ENCODE measurements at regions not wholly inside any gene's neighbourhood (a gene's known extent, or its start where the extent isn't known, plus 50 kb on each side); places are given as distances from the start of the nearest gene placed in this dataset.
"Not testable (repeated sequence)": the region's sequence is repeated elsewhere in the genome, so short reads cannot be mapped to it uniquely, and the experiment has no call there.

- DNase-seq, result no peak
- TF ChIP-seq POLR2A (IDR thresholded peaks at IDR 0.05), result no peak
- no peak for TF ChIP-seq CTCF (IDR thresholded peaks at IDR 0.05)
- TF ChIP-seq EP300 (IDR thresholded peaks at IDR 0.05), result no peak
- Histone ChIP-seq H3K9me3 (no peaks in the 10 kb centered on the region), H3K4me3 (no peak overlapping the region), H3K27ac (no peak overlapping the region), H3K36me3 (no peaks in the 10 kb centered on the region), H3K4me1 (ENCODE audit: insufficient read depth) (no peaks in the 10 kb centered on the region), H3K27me3 (no peaks in the 10 kb centered on the region)
- WGBS, 3 donors, result 86 to 92% (median 88%) methylated on average over 10 of the region's 10 CpGs
- intact Hi-C loops (cut with DNase I), result no loop called here
Measured at GRCh38 chr6:168189200-168190013, 110.4 kb upstream of the FRMD1 start.

- no peaks in the 10 kb centered on the region for H3K9me3 ChIP-seq
- no peaks in the 10 kb centered on the region for H3K36me3 ChIP-seq
- no peak overlapping the region for H3K27ac ChIP-seq
- intact Hi-C loops (cut with DNase I), result no loop called here
- no peaks in the 10 kb centered on the region for H3K27me3 ChIP-seq
- H3K4me1 ChIP-seq (ENCODE audit: insufficient read depth), result no peaks in the 10 kb centered on the region
- DNase-seq, result no peak
- no peak for TF ChIP-seq CTCF (IDR thresholded peaks at IDR 0.05)
- no peak for TF ChIP-seq POLR2A (IDR thresholded peaks at IDR 0.05)
- TF ChIP-seq EP300 (IDR thresholded peaks at IDR 0.05), result no peak
- 81 to 85% (median 82%) methylated on average over 17 of the region's 17 CpGs for WGBS, 3 donors
- no peak overlapping the region for H3K4me3 ChIP-seq
Measured at GRCh38 chr6:168188369-168189199, 109.6 kb upstream of the FRMD1 start.

DNA sequence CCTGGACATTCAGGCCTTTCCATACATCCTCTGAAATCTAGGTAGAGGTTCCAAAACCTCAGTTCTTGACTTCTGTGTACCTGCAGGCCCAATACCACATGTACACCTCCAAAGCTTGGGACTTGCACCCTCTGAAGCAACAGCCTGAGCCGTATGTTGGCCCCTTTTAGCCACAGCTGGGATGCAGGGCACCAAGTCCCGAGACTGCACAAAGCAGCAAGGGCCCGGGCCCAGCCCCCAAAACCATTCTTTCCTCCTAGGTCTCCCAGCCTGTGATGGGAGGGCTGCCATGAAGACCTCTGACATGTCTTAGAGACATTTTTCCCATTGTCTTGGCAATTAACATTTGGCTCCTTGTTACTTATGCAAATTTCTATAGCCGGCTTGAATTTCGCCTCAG lies 107.4 kb upstream of the FRMD1 start:
- Histone ChIP-seq H3K4me3 (no peak overlapping the region), H3K36me3 (no peaks in the 10 kb centered on the region), H3K9me3 (no peaks in the 10 kb centered on the region), H3K4me1 (ENCODE audit: insufficient read depth) (no peaks in the 10 kb centered on the region), H3K27ac (no peak overlapping the region), H3K27me3 (no peaks in the 10 kb centered on the region)
- TF ChIP-seq CTCF (IDR thresholded peaks at IDR 0.05) (no peak), EP300 (IDR thresholded peaks at IDR 0.05) (no peak), POLR2A (IDR thresholded peaks at IDR 0.05) (no peak)
- 75 to 90% (median 83%) methylated on average over 5 of the region's 5 CpGs for WGBS, 3 donors
- no peak for DNase-seq
- intact Hi-C loops (cut with DNase I), result no loop called here

DNA sequence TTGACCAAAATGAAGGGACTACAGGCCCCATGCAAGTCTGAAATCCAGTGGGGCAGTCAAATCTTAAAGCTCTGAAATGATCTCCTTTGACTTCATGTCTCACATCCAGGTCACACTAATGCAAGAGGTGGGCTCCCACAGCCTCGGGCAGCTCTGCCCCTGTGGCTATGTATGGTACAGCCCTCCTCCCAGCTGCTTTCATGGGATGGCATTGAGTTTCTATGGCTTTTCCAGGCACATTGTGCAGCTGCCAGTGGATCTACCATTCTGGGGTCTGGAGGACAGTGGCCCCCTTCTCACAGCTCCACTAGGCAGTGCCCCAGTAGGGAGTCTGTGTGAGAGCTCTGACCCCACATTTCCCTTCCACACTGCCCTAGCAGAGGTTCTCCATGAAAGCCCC lies 107.0 kb upstream of the FRMD1 start:
- H3K9me3 ChIP-seq; H3K4me3 ChIP-seq; H3K36me3 ChIP-seq; DNase-seq; H3K4me1 ChIP-seq (ENCODE audit: insufficient read depth); intact Hi-C loops (cut with DNase I); H3K27ac ChIP-seq; H3K27me3 ChIP-seq: not testable (repeated sequence)
- 63 to 93% (median 89%) methylated on average over 1 of the region's 1 CpG for WGBS, 3 donors

DNA sequence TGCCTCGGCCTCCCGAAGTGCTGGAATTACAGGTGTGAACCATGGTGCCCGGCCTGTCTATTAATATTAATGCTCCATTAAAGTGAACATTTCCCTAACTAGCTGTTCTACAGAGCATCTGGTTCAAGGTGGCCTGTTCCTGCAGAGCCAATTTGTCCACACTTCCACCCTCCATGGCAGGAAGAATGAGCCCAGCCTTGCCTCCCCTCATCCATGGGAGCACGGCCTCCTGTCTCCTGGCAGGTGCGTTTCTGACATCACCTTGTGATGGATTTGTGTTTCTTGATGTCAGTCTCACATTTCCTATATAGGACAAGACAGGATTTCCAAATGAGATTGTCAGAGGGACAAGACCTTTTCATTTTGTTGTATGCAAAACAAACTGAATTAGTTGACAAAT lies 105.7 kb upstream of the FRMD1 start:
- intact Hi-C loops (cut with DNase I), result no loop called here
- no peaks in the 10 kb centered on the region for H3K36me3 ChIP-seq
- no peaks in the 10 kb centered on the region for H3K4me1 ChIP-seq (ENCODE audit: insufficient read depth)
- no peak overlapping the region for H3K4me3 ChIP-seq
- WGBS, 3 donors, result 94 to 96% (median 96%) methylated on average over 5 of the region's 5 CpGs
- H3K9me3 ChIP-seq, result no peaks in the 10 kb centered on the region
- no peaks in the 10 kb centered on the region for H3K27me3 ChIP-seq
- no peak overlapping the region for H3K27ac ChIP-seq
- DNase-seq, result no peak
- TF ChIP-seq EP300 (IDR thresholded peaks at IDR 0.05) (no peak), CTCF (IDR thresholded peaks at IDR 0.05) (no peak), POLR2A (IDR thresholded peaks at IDR 0.05) (no peak)

Data from ovary (tissue), 7 donors.